HCT116 (cell line): ENCODE measurements at regions not wholly inside any gene's neighbourhood (a gene's known extent, or its start where the extent isn't known, plus 50 kb on each side); places are given as distances from the start of the nearest gene placed in this dataset.

Source experiments
- FOSL1 ChIP-seq: IDR thresholded peaks from 2 replicates; pipeline ENCODE4 v1.6.1; 2012; ENCODE audit warnings: low read depth
- POLR2A ChIP-seq: IDR thresholded peaks from 2 replicates; pipeline ENCODE4 v1.7.0; 2011; ENCODE audit warnings: borderline replicate concordance; ENCODE audit not compliant: insufficient read depth, insufficient read length; ENCODE audit errors: extremely low read depth
- POLR2AphosphoS5 ChIP-seq: IDR thresholded peaks from 2 replicates; pipeline ENCODE4 v1.6.1; 2011; ENCODE audit warnings: mild to moderate bottlenecking, low read depth, low read length, moderate library complexity
- RAD21 ChIP-seq: IDR thresholded peaks from 2 replicates; pipeline ENCODE4 v1.6.1; 2012; ENCODE audit warnings: low read depth, mild to moderate bottlenecking
- SP1 ChIP-seq: IDR thresholded peaks from 2 replicates; pipeline ENCODE4 v1.6.1; 2012; ENCODE audit warnings: low read depth
- SRF ChIP-seq: IDR thresholded peaks from 2 replicates; pipeline ENCODE4 v1.6.1; 2012; ENCODE audit warnings: low read depth
- TF ChIP-seq, protein P1 (sequence below), 3 experiments: fragments of 200-600 bp in 1 of 3; sonication (generic) in 1 of 3; IDR thresholded peaks in 2 of 3; conservative IDR thresholded peaks in 1 of 3; 2 replicates each; pipeline ENCODE4 v1.5.1; 2012 to 2017; ENCODE audit warnings: low read depth in 2 of 3, low read length in 2 of 3, antibody characterized with exemption in 1 of 3, borderline replicate concordance in 1 of 3, control low read depth in 1 of 3, mild to moderate bottlenecking in 1 of 3, mixed read lengths in 1 of 3, mixed run types in 1 of 3, moderate library complexity in 1 of 3; ENCODE audit not compliant: insufficient read depth in 1 of 3
- TF ChIP-seq, protein P2 (sequence below): IDR thresholded peaks from 2 replicates; pipeline ENCODE4 v1.6.1; 2012; ENCODE audit warnings: low read depth

DNA sequence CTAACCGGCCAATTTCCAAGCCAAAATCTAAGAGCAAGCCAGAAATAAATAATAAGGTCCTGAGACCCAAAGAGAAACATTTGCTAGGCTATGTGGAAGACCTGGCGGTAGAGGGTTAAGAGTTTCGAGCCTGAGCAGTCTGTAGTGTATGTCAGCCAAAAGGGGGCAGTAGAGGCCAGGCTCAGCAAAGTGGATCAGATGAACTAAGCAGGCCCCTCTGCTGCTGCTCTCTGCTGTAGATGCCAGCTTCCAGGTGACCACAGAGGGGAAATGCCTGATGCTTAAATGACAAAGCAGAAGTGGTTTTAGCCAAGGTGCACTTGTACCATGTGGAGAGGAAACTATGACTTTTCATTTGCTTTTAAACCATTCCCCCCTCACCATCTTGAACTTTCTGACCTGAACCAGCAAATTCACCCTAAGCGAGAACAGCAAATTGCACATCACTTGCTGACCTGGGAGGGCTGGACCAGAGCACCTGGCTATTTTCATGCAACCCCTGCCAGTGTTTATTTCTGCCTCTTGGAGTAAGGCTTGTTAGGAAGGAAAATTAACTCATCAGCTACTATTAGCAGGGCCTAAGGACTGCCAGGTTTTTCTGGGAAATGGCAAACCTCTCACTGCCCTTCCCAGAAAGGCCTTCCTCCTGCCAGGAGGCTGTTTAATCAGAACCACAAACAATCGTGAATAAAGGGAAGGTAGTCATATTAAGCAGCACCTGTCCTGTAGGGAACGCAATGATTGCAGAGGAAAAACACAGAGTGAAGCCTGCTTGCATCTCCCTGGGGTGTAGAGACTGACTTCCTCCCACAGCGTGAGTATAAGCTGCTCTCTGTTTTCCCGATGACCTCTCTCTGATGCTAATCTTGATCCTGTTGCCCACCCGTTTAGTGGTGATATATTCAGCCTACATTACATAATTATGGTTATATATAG, 818.2 kb downstream of the TLR4 start:
- TF ChIP-seq, protein P1, sequence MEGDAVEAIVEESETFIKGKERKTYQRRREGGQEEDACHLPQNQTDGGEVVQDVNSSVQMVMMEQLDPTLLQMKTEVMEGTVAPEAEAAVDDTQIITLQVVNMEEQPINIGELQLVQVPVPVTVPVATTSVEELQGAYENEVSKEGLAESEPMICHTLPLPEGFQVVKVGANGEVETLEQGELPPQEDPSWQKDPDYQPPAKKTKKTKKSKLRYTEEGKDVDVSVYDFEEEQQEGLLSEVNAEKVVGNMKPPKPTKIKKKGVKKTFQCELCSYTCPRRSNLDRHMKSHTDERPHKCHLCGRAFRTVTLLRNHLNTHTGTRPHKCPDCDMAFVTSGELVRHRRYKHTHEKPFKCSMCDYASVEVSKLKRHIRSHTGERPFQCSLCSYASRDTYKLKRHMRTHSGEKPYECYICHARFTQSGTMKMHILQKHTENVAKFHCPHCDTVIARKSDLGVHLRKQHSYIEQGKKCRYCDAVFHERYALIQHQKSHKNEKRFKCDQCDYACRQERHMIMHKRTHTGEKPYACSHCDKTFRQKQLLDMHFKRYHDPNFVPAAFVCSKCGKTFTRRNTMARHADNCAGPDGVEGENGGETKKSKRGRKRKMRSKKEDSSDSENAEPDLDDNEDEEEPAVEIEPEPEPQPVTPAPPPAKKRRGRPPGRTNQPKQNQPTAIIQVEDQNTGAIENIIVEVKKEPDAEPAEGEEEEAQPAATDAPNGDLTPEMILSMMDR (IDR thresholded peaks at IDR 0.05 in 2 of 3, conservative IDR thresholded peaks at IDR 0.05 in 1 of 3; ENCODE audit: borderline replicate concordance in 1 of 3, insufficient read depth in 1 of 3, low read depth in 2 of 3, low read length in 2 of 3) = peak in 2 of 3 experiments; percentile 29; a peak in 2 of 6 replicates
- TF ChIP-seq, protein P2, sequence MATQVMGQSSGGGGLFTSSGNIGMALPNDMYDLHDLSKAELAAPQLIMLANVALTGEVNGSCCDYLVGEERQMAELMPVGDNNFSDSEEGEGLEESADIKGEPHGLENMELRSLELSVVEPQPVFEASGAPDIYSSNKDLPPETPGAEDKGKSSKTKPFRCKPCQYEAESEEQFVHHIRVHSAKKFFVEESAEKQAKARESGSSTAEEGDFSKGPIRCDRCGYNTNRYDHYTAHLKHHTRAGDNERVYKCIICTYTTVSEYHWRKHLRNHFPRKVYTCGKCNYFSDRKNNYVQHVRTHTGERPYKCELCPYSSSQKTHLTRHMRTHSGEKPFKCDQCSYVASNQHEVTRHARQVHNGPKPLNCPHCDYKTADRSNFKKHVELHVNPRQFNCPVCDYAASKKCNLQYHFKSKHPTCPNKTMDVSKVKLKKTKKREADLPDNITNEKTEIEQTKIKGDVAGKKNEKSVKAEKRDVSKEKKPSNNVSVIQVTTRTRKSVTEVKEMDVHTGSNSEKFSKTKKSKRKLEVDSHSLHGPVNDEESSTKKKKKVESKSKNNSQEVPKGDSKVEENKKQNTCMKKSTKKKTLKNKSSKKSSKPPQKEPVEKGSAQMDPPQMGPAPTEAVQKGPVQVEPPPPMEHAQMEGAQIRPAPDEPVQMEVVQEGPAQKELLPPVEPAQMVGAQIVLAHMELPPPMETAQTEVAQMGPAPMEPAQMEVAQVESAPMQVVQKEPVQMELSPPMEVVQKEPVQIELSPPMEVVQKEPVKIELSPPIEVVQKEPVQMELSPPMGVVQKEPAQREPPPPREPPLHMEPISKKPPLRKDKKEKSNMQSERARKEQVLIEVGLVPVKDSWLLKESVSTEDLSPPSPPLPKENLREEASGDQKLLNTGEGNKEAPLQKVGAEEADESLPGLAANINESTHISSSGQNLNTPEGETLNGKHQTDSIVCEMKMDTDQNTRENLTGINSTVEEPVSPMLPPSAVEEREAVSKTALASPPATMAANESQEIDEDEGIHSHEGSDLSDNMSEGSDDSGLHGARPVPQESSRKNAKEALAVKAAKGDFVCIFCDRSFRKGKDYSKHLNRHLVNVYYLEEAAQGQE = no peak
- TF ChIP-seq POLR2A = no peak
- TF ChIP-seq RAD21 = 0 out of 2 replicates have a peak, but pooled peaks have one; percentile 11
- TF ChIP-seq FOSL1 = no peak
- no peak for TF ChIP-seq SRF
- no peak for TF ChIP-seq POLR2AphosphoS5
- no peak for TF ChIP-seq SP1
